Neural cell (in vitro differentiated cells): ENCODE measurements at regions not wholly inside any gene's neighbourhood (a gene's known extent, or its start where the extent isn't known, plus 50 kb on each side); places are given as distances from the start of the nearest gene placed in this dataset.

Experiments used
- H2AFZ ChIP-seq: fragments of 200-600, 300-800 bp; sonication (generic), shearing (Covaris generic); 2 replicates; pipeline ENCODE4 v1.6.0; 2014; ENCODE audit warnings: low read depth, mild to moderate bottlenecking, antibody characterized with exemption, low read length, moderate library complexity
- H3F3A ChIP-seq: fragments of 200-600 bp; shearing (Covaris generic); 2 replicates; pipeline ENCODE4 v1.6.1; 2016; ENCODE audit warnings: mild to moderate bottlenecking, moderate library complexity, mixed read lengths, antibody characterized with exemption, low read length; ENCODE audit not compliant: insufficient read depth, poor library complexity, severe bottlenecking
- H3K27ac ChIP-seq: fragments of 200-600, 300-800 bp; sonication (generic), shearing (Covaris generic); 2 replicates; pipeline ENCODE4 v1.5.1; 2014; ENCODE audit warnings: mild to moderate bottlenecking, low read length, moderate library complexity
- H3K27me3 ChIP-seq: fragments of 300-800, 200-600 bp; sonication (generic), shearing (Covaris generic); 2 replicates; pipeline ENCODE4 v1.6.0; 2014; ENCODE audit warnings: mild to moderate bottlenecking, low read depth, low read length, moderate library complexity; ENCODE audit not compliant: insufficient read depth
- H3K36me3 ChIP-seq: fragments of 300-800, 200-600 bp; sonication (generic), shearing (Covaris generic); 2 replicates; pipeline ENCODE4 v1.5.1; 2014; ENCODE audit warnings: mild to moderate bottlenecking, antibody characterized with exemption, low read length, moderate library complexity; ENCODE audit not compliant: insufficient read depth
- H3K4me2 ChIP-seq: fragments of 300-800, 200-600 bp; sonication (generic), shearing (Covaris generic); 2 replicates; pipeline ENCODE4 v1.6.0; 2014; ENCODE audit warnings: mild to moderate bottlenecking, low read length
- H3K4me3 ChIP-seq: fragments of 300-800, 200-600 bp; sonication (generic), shearing (Covaris generic); 2 replicates; pipeline ENCODE4 v1.5.1; 2014; ENCODE audit warnings: mild to moderate bottlenecking, low read length, moderate library complexity
- H3K79me2 ChIP-seq: fragments of 200-600 bp; shearing (Covaris generic); replicated peaks from 2 replicates; pipeline ENCODE4 v1.6.0; 2014; ENCODE audit warnings: mild to moderate bottlenecking, low read length, moderate library complexity; ENCODE audit not compliant: insufficient read depth
- H3K9ac ChIP-seq: fragments of 300-800, 200-600 bp; sonication (generic), shearing (Covaris generic); 2 replicates; pipeline ENCODE4 v1.6.1; 2016; ENCODE audit warnings: mild to moderate bottlenecking, low read length, mixed read lengths
- H3K9me2 ChIP-seq: fragments of 200-600 bp; shearing (Covaris generic); 2 replicates; pipeline ENCODE4 v1.6.1; 2016; ENCODE audit warnings: mild to moderate bottlenecking, low read length, mixed read lengths; ENCODE audit not compliant: insufficient read depth
- H3K9me3 ChIP-seq: fragments of 200-600, 300-800 bp; sonication (generic), shearing (Covaris generic); 2 replicates; pipeline ENCODE4 v1.6.1; 2016; ENCODE audit warnings: mild to moderate bottlenecking, mixed run types, low read length, moderate library complexity, mixed read lengths
- H4K20me1 ChIP-seq: fragments of 200-600 bp; shearing (Covaris generic); 2 replicates; pipeline ENCODE4 v1.6.1; 2016; ENCODE audit warnings: mild to moderate bottlenecking, mixed run types; ENCODE audit not compliant: insufficient read depth
- CTCF ChIP-seq: fragments of 450-650 bp; IDR thresholded peaks from 2 replicates; pipeline ENCODE4 v1.5.1; 2014; ENCODE audit warnings: antibody characterized with exemption, mild to moderate bottlenecking, moderate library complexity; ENCODE audit not compliant: poor library complexity, severe bottlenecking
- EP300 ChIP-seq: fragments of 450-650 bp; conservative IDR thresholded peaks from 2 replicates; pipeline ENCODE4 v1.6.1; 2014; ENCODE audit warnings: antibody characterized with exemption, mild to moderate bottlenecking, moderate library complexity; ENCODE audit not compliant: poor library complexity, severe bottlenecking
- EZH2 ChIP-seq: fragments of 200-600, 300-800 bp; shearing (Covaris generic), sonication (generic); IDR thresholded peaks from 2 replicates; pipeline ENCODE4 v1.6.1; 2014; ENCODE audit warnings: antibody characterized with exemption, low read length, borderline replicate concordance, mild to moderate bottlenecking; ENCODE audit not compliant: insufficient read depth, poor library complexity, severe bottlenecking
- MXI1 ChIP-seq: fragments of 450-650 bp; conservative IDR thresholded peaks from 2 replicates; pipeline ENCODE4 v1.6.1; 2014; ENCODE audit warnings: antibody characterized with exemption, mild to moderate bottlenecking; ENCODE audit not compliant: poor library complexity, severe bottlenecking
- POLR2AphosphoS5 ChIP-seq: IDR thresholded peaks from 2 replicates; pipeline ENCODE4 v1.6.1; 2012
- RAD21 ChIP-seq: fragments of 450-650 bp; conservative IDR thresholded peaks from 2 replicates; pipeline ENCODE4 v1.6.1; 2014; ENCODE audit warnings: antibody characterized with exemption, mild to moderate bottlenecking, moderate library complexity
- REST ChIP-seq: IDR thresholded peaks from 2 replicates; pipeline ENCODE4 v1.6.1; 2012; ENCODE audit warnings: borderline replicate concordance
- SMC3 ChIP-seq: fragments of 450-650 bp; conservative IDR thresholded peaks from 2 replicates; pipeline ENCODE4 v1.6.1; 2014; ENCODE audit warnings: antibody characterized with exemption, mild to moderate bottlenecking, moderate library complexity; ENCODE audit not compliant: poor library complexity
- TAF1 ChIP-seq: IDR thresholded peaks from 2 replicates; pipeline ENCODE4 v1.6.1; 2012; ENCODE audit warnings: low read depth

- Histone ChIP-seq H4K20me1 (no peaks in the 10 kb centered on the region), H3K27me3 (no peaks in the 10 kb centered on the region), H3K4me3 (no peak overlapping the region), H3K9ac (no peak overlapping the region), H3K36me3 (no peaks in the 10 kb centered on the region), H3K79me2 (no peaks in the 10 kb centered on the region), H2AFZ (no peak overlapping the region), H3K9me3 (no peaks in the 10 kb centered on the region), H3F3A (no peaks in the 10 kb centered on the region), H3K27ac (no peak overlapping the region), H3K4me2 (no peak overlapping the region), H3K9me2 (no peaks in the 10 kb centered on the region)
- TF ChIP-seq RAD21 (no peak), CTCF (no peak), EP300 (no peak), MXI1 (no peak), TAF1 (no peak), REST (no peak)
Observed at GRCh38 chr13:89279374-89279773, 1608.2 kb downstream of the SLITRK5 start.

- no peaks in the 10 kb centered on the region for H3K9me2 ChIP-seq
- no peaks in the 10 kb centered on the region for H3F3A ChIP-seq
- no peak overlapping the region for H3K27ac ChIP-seq
- no peak overlapping the region for H3K4me2 ChIP-seq
- H3K27me3 ChIP-seq, result no peaks in the 10 kb centered on the region
- H3K4me3 ChIP-seq, result no peak overlapping the region
- H3K79me2 ChIP-seq, result no peaks in the 10 kb centered on the region
- H3K9ac ChIP-seq, result no peak overlapping the region
- no peaks in the 10 kb centered on the region for H4K20me1 ChIP-seq
- TF ChIP-seq TAF1, result no peak
- no peak for TF ChIP-seq MXI1
- no peaks in the 10 kb centered on the region for H3K9me3 ChIP-seq
- no peaks in the 10 kb centered on the region for H3K36me3 ChIP-seq
- no peak overlapping the region for H2AFZ ChIP-seq
Observed at GRCh38 chr13:89281331-89281730, 1610.2 kb downstream of the SLITRK5 start.

- Histone ChIP-seq H4K20me1 (no peaks in the 10 kb centered on the region), H3F3A (no peaks in the 10 kb centered on the region), H3K36me3 (no peaks in the 10 kb centered on the region), H3K4me3 (no peak overlapping the region), H3K4me2 (no peak overlapping the region), H3K27me3 (no peaks in the 10 kb centered on the region), H2AFZ (no peak overlapping the region), H3K9me3 (no peaks in the 10 kb centered on the region), H3K79me2 (no peaks in the 10 kb centered on the region), H3K9ac (no peak overlapping the region), H3K27ac (no peak overlapping the region), H3K9me2 (no peaks in the 10 kb centered on the region)
- TF ChIP-seq RAD21 (no peak), EP300 (no peak), REST (no peak), CTCF (no peak), EZH2 (no peak), POLR2AphosphoS5 (no peak), SMC3 (no peak), TAF1 (no peak), MXI1 (no peak)
Observed at GRCh38 chr13:89282241-89282640, 1611.1 kb downstream of the SLITRK5 start.
